Globus pallidus (tissue), 1 donor: ENCODE measurements at regions not wholly inside any gene's neighbourhood (a gene's known extent, or its start where the extent isn't known, plus 50 kb on each side); places are given as distances from the start of the nearest gene placed in this dataset.

ENCODE experiments used
- DNase-seq: peaks from one replicate; pipeline ENCODE4 v3.0.0-alpha.2; 2015; ENCODE audit warnings: low spot score

DNA sequence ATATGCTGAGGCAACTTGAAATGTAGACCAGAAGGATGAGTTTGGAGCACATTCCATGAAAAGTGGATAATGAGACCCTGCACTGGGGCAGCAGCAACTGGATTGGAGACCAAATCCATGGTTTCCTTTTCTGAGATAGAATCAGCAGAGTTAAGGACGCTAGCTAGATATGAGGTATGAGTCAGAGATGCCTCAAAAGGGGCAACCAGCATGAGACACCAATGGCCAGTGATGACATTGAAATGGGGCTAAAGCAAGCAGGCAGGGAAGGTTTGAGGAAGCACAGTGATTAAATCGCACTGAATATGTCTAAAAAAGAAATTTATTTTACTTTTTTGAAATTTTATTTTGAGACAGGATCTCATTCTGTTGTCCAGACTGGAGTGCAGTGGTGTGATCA lies 802.4 kb downstream of the TFAP2A start:
- no peak for DNase-seq

DNA sequence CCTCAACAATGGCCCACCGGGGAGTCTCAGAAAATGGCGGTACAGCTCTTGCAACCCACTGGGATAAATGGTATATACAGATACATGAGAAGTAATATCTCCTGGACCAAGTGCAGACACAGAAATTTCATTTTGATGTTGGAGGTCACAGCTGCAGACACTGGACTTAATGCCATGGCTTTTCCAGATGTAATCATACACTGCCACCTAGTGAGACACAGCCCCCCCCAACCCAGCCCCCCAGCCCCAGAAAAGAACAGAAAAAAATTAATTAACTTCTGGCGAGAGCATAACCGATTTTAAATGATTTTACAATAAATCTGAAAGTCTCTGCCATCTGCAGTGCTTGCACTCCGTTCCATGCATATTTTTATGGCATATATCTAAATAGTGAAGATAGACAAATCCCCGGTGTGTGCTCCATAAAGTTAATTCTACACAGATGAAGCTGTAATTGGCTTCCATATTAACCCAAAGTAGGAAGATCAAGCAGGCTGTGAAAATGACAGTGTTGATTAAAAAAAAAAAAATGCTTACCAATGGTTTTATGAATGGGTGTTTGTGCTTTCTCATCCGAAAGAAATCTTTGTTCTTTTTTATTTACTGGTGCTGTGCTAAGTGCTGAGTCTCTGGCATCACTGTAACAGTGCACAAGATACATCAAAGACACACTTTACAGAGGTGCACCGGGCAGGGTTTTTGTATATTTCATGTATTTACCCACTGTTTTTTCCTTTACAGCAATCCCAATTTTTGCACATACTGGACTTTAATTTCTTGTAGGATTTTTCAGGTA lies 804.1 kb downstream of the TFAP2A start:
- DNase-seq, result peak; percentile 6

GRCh38 chr6:9606435-9607134 lies 808.3 kb downstream of the TFAP2A start:
- DNase-seq, result no peak

DNA sequence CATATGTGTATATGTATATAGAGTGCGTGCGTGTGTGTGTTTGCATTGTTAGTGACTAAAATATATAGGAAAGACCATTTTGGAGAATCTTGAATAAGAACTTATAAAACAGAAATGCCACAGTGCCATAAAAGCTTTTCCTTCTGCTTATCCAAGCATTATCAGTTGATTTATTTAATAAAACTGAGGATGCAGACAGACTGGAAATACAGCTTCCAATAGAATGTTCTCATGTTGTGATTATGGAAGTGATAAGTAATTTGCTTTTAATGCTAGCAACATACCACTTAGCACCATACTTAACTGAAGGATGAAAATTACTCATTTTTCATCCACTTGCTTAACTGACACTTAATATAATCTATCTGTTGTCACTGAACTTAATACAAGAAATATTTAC lies 820.1 kb downstream of the TFAP2A start:
- no peak for DNase-seq

GRCh38 chr6:9593554-9593953 lies 821.3 kb downstream of the TFAP2A start:
- DNase-seq, result no peak

- no peak for DNase-seq
These were observed 831.0 kb downstream of the TFAP2A start for GRCh38 chr6:9583753-9584352.

- DNase-seq, result no peak
These were observed 833.7 kb downstream of the TFAP2A start for GRCh38 chr6:9581155-9581554.

GRCh38 chr6:9576521-9576920 lies 838.4 kb downstream of the TFAP2A start:
- DNase-seq, result no peak

DNA sequence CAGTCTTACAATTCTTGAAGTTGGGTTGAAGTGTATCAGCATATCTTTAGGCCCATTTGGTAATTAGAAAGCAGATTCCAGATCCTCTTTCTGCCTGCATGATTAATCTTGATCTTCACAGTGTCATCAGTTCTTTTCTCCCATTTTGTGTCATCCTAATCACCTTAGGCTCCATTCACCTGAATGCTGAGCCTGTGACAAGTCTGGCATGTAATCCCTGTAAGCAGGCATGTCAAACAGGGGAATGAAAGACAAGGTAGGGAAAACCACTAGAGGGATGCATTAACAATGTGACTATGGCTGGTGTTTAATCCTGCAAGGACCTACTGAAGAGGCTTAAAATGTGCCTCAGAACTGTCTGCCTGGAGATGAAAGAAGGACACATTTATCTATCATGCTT lies 848.8 kb downstream of the TFAP2A start:
- DNase-seq, result no peak

DNA sequence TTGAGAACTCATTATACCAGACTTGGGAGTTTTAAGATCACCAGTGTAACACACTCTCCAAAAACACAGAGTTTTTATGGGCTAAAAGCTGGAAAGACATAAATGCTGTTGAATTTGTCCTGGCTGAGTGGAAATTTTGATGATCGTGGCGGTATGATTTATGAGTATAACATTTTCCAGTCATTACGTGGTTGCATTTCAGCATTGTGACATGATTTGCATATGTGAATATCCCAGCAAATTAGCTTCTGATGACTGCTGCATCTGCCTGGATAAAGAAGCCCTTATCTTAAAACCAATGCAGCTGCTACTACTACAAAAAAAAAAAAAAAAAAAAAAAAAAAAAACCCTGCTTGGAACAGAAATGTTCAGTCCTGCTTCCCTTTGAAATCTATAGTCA lies 850.9 kb downstream of the TFAP2A start:
- DNase-seq, result no peak

DNA sequence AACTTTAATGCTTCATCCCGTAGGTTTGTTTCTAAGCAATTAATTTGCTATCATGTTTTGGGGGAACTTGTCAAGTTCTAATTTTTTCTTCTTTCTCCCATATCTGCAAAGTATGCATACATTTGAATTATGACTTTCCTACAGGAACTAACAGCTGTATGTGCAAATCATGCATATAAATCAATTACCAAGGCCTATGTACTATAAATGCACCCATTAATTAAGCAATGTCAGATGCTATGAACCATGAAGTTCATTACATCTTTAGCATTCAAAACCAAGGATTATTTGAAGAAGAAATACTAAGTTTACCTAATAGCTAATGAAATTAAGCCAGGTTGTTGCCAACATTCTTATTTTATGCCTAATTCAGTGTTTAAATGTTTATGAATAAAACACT lies 851.3 kb downstream of the TFAP2A start:
- no peak for DNase-seq

DNA sequence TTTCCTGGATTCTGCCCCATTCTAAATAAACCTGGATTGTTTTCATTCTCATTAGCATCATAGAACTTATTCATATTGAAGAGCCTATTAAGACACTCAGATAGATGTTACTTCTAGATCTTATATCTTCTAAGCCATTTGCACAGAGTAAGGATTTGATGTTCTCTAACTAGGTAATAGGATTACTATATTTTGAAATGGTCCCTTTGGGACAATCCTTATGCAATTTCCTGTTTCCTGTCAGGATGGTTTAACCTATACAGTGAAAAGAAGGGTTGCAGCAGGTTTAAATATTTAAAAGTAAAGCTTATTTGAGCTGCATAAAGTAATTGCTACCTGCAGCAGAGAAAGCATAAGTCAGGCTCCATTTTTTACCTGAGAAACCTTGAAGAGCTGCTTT lies 860.1 kb downstream of the TFAP2A start:
- no peak for DNase-seq

DNA sequence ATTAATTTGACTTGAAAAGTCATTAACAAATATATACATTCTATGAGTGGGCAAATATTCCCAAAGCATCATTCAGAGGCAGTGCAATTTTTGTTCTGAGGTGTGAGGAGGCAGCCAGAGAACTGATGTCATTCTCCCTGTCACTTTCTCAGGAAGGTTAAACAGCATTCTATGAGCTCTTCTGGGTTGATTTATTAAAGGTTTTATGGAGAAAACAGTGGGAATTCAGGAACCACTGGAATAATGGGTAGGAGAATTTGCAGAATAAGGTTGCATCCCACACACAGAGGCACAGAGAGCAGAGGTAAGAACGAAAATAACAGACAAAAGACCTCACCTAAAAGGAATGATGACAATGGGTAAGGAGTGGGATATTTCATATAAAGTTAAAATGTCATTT lies 860.6 kb downstream of the TFAP2A start:
- DNase-seq, result no peak

DNA sequence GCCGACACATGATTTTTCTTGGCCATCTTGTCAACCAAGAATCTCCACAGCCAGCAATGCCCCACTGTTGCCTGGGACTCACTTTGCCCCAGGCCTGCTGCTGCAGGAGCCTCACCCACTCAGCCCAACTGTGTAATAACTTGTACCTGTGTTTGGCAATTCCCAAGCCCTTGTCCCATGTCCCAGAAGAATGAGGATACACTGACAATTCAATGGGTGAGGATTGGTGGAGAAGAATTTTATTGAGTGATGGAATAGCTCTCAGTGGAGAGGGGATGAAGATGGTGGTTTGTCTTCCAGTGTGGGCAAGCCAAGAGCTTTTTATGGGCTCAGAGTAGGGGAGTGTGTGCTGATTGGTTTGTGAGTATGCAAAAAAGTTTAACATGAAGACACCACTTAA lies 861.9 kb downstream of the TFAP2A start:
- DNase-seq, result no peak

GRCh38 chr6:9543649-9544048 lies 871.2 kb downstream of the TFAP2A start:
- DNase-seq, result no peak

- peak; percentile 19 for DNase-seq
These were observed 874.2 kb downstream of the TFAP2A start for GRCh38 chr6:9540534-9541126.

- no peak for DNase-seq
These were observed 874.7 kb downstream of the TFAP2A start for GRCh38 chr6:9540126-9540525.

DNA sequence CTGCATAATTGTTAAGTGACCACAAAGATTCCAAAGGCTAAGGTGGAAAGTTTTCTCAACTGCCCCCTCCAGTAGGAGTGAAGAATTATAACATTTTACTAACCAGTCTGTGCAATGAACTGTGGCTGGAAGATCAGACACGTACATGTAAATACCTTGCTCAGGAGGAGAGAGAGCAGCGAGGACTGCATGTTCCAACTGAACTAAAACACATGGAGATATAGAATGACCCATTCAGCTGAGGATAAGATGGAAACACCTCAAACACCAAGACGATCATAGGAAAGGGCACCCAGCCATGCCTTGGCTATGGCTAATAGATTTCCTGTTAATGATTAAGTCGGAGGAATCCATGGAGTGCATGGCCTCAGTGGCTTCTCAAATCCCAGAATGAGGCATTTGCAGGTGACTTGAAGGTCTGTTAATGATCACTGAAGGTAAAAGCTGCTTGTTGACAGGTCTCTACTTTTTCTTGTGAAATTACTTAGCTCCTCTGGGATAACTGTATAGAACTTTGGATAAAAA lies 875.6 kb downstream of the TFAP2A start:
- no peak for DNase-seq

- no peak for DNase-seq
These were observed 877.5 kb downstream of the TFAP2A start for GRCh38 chr6:9537381-9537780.

DNA sequence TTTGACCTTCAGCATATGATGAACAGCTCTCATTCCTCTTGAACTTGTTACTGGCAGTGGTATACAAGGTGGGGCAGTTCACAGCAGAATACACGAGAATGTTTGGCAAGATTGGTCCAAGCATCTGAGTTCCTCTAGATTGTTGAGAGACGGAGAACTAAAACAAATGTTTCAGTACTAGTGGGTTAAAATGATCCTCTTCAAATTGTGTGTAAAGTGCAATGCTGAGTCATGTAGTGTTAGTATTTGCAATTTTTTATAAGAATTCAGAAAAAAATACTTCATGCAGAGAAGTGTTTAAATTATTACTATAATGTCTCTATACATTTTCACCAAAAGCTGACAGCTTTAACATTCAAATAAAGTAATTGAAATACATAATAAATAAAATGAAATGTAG lies 879.8 kb downstream of the TFAP2A start:
- DNase-seq, result no peak

- DNase-seq, result no peak
These were observed 882.0 kb downstream of the TFAP2A start for GRCh38 chr6:9532621-9533557.
